GM10248 (cell line): ENCODE measurements at regions not wholly inside any gene's neighbourhood (a gene's known extent, or its start where the extent isn't known, plus 50 kb on each side); places are given as distances from the start of the nearest gene placed in this dataset.

Experiments
- CTCF ChIA-PET: fragments of 300-600 bp; sonication (Branson Sonifier 250); formaldehyde crosslinking; extraction: SDS; loops from one replicate; lab custom pipeline; 2021; ENCODE audit warnings: antibody characterized with exemption; lab: Yijun Ruan, JAX
- POLR2A ChIA-PET: fragments of 350-650 bp; sonication (Branson Sonifier 250); formaldehyde crosslinking; extraction: SDS; loops from one replicate; lab custom pipeline; 2020; ENCODE audit warnings: antibody characterized with exemption; lab: Yijun Ruan, JAX
- DNase-seq: peaks from one replicate; pipeline ENCODE4 v3.0.0; 2012; ENCODE audit errors: extremely low spot score
- TF ChIP-seq, protein P1 (sequence below): IDR thresholded peaks from 2 replicates; pipeline ENCODE4 v1.5.1; 2012; ENCODE audit warnings: mild to moderate bottlenecking, low read depth; ENCODE audit errors: extremely low read depth, missing control alignments, control extremely low read depth

DNA sequence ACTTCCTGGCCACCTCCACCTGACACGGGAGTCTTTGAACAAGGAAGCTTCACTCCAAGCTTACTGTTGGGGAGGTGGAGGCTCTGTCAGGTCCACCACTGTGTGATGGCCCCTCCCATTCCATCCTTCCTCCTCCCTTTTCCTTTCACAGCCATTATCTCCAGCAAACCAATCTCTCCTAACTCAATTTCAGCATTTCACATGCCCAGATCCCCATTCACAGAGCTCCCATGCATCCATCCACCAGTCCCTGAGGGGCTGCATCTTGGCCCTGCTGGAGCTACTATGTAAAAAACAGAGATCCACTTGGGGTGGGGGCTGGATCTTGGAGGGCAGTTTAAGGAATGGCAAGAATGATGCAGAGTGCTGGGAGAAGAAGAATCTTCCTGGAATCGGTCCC is 129.0 kb upstream of the COPS8 start:
- ChIA-PET POLR2A (no interaction called here), CTCF (interaction anchor here (0.7 to 1.8 kb wide), 6 partner anchors 10 to 117 kb away, joined by 3 to 7 read pairs (median 4); no protein-coding TSS in a partner anchor)
- TF ChIP-seq, protein P1, sequence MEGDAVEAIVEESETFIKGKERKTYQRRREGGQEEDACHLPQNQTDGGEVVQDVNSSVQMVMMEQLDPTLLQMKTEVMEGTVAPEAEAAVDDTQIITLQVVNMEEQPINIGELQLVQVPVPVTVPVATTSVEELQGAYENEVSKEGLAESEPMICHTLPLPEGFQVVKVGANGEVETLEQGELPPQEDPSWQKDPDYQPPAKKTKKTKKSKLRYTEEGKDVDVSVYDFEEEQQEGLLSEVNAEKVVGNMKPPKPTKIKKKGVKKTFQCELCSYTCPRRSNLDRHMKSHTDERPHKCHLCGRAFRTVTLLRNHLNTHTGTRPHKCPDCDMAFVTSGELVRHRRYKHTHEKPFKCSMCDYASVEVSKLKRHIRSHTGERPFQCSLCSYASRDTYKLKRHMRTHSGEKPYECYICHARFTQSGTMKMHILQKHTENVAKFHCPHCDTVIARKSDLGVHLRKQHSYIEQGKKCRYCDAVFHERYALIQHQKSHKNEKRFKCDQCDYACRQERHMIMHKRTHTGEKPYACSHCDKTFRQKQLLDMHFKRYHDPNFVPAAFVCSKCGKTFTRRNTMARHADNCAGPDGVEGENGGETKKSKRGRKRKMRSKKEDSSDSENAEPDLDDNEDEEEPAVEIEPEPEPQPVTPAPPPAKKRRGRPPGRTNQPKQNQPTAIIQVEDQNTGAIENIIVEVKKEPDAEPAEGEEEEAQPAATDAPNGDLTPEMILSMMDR = no peak
- DNase-seq = no peak

DNA sequence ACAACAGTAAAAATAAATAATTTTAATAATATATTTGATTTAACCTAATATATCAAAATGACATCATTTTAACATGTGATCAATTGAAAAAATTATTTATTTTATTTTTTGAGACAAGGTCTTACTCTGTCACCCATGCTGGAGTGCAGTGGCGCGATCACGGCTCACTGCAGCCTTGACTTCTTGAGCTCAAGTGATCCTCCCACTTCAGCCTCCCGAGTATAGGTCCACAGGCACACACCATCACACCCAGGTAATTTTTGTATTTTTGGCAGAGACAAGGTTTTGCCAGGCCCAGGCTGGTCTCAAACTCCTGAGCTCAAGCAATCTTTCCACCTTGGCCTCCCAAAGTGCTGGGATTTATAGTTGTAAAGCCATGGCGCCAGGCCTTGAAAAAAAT is 126.7 kb upstream of the COPS8 start:
- TF ChIP-seq, protein P1 = no peak
- POLR2A ChIA-PET = no interaction called here
- CTCF ChIA-PET = no interaction called here
- DNase-seq = no peak

GRCh38 chr2:236959876-236960275 is 125.8 kb upstream of the COPS8 start:
- POLR2A ChIA-PET = no interaction called here
- no peak for DNase-seq
- TF ChIP-seq, protein P1 = no peak
- CTCF ChIA-PET = interaction anchor here (0.9 to 1.4 kb wide), 2 partner anchors 11 to 26 kb away, joined by 3 read pairs; no protein-coding TSS in a partner anchor

DNA sequence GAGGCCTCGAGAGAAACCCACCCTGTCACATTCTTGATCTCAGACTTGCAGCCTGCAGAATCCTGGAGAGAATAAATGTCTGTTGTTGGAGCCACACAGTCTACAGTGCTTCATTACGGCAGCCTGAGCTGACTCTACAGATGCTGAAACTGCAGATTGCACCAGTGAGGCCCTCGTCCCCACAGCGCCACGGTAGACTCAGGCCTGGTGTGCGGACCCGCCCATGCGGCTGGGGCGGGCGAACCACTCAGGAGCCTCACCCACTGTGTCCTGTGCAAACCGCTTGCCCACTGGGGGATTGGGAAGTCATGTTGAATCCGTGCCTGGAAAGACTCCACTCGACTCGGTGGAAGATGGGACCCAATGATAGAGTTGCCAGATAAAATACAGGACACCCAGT is 125.2 kb upstream of the COPS8 start:
- TF ChIP-seq, protein P1 = no peak
- ChIA-PET CTCF (interaction anchor here (0.9 to 1.4 kb wide), 2 partner anchors 10 to 25 kb away, joined by 3 read pairs; no protein-coding TSS in a partner anchor), POLR2A (no interaction called here)
- no peak for DNase-seq

GRCh38 chr2:236962816-236963215 is 122.9 kb upstream of the COPS8 start:
- no peak for DNase-seq
- TF ChIP-seq, protein P1 = no peak
- POLR2A ChIA-PET = no interaction called here
- CTCF ChIA-PET = no interaction called here

DNA sequence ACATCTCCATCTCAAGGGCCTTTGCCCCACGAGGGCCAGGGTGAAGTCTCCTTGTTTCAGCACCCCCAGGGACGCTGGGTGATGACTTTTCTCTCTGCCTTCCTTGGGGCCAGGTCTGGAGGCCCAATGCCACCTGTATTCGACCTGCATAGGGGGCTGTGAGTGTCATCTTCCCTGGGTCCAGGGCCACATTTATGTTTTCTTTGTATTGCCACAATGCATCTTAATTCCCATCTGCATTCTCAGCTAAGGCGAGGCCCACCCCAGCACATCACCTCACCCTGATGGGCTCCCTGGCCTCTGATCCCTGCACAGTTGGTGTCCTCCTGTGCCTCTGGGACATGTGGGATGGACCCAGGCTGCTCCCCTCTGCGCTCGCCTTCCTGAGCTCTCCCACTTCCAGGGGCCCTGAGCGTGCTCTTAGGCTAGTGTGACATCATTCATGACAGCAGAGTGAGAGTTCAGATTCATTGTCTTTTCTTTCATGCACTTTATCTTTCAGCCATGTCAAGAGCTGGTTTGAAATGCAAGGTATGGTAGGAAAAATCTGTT is 122.0 kb upstream of the COPS8 start:
- TF ChIP-seq, protein P1 = no peak
- DNase-seq = no peak
- ChIA-PET CTCF (no interaction called here), POLR2A (no interaction called here)

DNA sequence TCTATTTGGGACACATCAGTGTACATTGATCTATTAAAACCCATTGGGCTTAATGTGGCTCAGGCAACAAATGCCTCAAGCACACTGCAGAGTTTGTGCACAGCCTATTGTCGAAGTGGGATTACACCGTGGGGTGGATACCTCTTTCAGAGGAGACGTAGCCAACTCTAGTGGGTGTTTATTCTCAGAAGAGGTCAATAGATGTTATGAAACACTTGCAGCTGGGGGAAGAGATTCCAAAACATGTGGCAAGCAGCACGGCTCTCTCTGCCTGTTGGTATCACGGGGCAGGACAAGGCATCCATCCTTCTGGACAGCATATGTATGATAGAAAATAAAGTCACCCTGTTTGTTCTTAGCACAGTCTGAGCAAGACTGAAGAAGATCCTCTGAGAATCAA is 121.4 kb upstream of the COPS8 start:
- ChIA-PET CTCF (no interaction called here), POLR2A (no interaction called here)
- DNase-seq = no peak
- TF ChIP-seq, protein P1 = no peak
